ENCODE measurements at regions not wholly inside any gene's neighbourhood (a gene's known extent, or its start where the extent isn't known, plus 50 kb on each side); places are given as distances from the start of the nearest gene placed in this dataset.

DNA sequence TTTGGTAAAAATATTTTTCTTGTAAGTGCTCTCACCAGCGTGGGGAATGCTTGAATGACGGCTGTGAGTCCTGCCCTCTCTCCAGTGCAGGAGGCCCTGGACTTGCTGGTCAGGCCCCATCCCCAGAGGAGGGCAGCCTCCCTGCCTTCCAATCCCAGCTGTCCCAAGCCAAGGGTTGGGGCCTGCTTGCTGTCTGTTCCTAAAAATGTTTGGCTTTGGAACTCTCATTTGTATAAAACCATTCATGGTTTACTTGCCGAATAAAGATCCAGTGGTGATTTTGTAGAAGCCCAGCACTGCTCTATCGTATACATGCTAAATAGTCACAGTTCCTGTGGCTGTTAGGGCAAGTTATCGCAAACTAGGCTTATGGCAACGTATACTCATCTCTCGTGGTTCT, 121.7 kb downstream of the GLRX3 start:
- H4K20me1 ChIP-seq (replicated peaks; ENCODE audit: insufficient read depth): no peaks in the 10 kb centered on the region
- no peak for TF ChIP-seq JUNB (IDR thresholded peaks at IDR 0.05; ENCODE audit: unreplicated experiment)
- TF ChIP-seq, protein P1, sequence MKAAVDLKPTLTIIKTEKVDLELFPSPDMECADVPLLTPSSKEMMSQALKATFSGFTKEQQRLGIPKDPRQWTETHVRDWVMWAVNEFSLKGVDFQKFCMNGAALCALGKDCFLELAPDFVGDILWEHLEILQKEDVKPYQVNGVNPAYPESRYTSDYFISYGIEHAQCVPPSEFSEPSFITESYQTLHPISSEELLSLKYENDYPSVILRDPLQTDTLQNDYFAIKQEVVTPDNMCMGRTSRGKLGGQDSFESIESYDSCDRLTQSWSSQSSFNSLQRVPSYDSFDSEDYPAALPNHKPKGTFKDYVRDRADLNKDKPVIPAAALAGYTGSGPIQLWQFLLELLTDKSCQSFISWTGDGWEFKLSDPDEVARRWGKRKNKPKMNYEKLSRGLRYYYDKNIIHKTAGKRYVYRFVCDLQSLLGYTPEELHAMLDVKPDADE (IDR thresholded peaks at IDR 0.05): no peak
- TF ChIP-seq, protein P2, sequence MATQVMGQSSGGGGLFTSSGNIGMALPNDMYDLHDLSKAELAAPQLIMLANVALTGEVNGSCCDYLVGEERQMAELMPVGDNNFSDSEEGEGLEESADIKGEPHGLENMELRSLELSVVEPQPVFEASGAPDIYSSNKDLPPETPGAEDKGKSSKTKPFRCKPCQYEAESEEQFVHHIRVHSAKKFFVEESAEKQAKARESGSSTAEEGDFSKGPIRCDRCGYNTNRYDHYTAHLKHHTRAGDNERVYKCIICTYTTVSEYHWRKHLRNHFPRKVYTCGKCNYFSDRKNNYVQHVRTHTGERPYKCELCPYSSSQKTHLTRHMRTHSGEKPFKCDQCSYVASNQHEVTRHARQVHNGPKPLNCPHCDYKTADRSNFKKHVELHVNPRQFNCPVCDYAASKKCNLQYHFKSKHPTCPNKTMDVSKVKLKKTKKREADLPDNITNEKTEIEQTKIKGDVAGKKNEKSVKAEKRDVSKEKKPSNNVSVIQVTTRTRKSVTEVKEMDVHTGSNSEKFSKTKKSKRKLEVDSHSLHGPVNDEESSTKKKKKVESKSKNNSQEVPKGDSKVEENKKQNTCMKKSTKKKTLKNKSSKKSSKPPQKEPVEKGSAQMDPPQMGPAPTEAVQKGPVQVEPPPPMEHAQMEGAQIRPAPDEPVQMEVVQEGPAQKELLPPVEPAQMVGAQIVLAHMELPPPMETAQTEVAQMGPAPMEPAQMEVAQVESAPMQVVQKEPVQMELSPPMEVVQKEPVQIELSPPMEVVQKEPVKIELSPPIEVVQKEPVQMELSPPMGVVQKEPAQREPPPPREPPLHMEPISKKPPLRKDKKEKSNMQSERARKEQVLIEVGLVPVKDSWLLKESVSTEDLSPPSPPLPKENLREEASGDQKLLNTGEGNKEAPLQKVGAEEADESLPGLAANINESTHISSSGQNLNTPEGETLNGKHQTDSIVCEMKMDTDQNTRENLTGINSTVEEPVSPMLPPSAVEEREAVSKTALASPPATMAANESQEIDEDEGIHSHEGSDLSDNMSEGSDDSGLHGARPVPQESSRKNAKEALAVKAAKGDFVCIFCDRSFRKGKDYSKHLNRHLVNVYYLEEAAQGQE (IDR thresholded peaks at IDR 0.05; ENCODE audit: unreplicated experiment): no peak
- TF ChIP-seq, protein P3, sequence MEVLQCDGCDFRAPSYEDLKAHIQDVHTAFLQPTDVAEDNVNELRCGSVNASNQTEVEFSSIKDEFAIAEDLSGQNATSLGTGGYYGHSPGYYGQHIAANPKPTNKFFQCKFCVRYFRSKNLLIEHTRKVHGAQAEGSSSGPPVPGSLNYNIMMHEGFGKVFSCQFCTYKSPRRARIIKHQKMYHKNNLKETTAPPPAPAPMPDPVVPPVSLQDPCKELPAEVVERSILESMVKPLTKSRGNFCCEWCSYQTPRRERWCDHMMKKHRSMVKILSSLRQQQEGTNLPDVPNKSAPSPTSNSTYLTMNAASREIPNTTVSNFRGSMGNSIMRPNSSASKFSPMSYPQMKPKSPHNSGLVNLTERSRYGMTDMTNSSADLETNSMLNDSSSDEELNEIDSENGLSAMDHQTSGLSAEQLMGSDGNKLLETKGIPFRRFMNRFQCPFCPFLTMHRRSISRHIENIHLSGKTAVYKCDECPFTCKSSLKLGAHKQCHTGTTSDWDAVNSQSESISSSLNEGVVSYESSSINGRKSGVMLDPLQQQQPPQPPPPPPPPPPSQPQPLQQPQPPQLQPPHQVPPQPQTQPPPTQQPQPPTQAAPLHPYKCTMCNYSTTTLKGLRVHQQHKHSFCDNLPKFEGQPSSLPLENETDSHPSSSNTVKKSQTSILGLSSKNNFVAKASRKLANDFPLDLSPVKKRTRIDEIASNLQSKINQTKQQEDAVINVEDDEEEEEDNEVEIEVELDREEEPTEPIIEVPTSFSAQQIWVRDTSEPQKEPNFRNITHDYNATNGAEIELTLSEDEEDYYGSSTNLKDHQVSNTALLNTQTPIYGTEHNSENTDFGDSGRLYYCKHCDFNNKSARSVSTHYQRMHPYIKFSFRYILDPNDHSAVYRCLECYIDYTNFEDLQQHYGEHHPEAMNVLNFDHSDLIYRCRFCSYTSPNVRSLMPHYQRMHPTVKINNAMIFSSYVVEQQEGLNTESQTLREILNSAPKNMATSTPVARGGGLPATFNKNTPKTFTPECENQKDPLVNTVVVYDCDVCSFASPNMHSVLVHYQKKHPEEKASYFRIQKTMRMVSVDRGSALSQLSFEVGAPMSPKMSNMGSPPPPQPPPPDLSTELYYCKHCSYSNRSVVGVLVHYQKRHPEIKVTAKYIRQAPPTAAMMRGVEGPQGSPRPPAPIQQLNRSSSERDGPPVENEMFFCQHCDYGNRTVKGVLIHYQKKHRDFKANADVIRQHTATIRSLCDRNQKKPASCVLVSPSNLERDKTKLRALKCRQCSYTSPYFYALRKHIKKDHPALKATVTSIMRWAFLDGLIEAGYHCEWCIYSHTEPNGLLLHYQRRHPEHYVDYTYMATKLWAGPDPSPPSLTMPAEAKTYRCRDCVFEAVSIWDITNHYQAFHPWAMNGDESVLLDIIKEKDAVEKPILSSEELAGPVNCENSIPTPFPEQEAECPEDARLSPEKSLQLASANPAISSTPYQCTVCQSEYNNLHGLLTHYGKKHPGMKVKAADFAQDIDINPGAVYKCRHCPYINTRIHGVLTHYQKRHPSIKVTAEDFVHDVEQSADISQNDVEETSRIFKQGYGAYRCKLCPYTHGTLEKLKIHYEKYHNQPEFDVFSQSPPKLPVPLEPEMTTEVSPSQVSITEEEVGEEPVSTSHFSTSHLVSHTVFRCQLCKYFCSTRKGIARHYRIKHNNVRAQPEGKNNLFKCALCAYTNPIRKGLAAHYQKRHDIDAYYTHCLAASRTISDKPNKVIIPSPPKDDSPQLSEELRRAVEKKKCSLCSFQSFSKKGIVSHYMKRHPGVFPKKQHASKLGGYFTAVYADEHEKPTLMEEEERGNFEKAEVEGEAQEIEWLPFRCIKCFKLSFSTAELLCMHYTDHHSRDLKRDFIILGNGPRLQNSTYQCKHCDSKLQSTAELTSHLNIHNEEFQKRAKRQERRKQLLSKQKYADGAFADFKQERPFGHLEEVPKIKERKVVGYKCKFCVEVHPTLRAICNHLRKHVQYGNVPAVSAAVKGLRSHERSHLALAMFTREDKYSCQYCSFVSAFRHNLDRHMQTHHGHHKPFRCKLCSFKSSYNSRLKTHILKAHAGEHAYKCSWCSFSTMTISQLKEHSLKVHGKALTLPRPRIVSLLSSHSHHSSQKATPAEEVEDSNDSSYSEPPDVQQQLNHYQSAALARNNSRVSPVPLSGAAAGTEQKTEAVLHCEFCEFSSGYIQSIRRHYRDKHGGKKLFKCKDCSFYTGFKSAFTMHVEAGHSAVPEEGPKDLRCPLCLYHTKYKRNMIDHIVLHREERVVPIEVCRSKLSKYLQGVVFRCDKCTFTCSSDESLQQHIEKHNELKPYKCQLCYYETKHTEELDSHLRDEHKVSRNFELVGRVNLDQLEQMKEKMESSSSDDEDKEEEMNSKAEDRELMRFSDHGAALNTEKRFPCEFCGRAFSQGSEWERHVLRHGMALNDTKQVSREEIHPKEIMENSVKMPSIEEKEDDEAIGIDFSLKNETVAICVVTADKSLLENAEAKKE (CRISPR knock-in tag; IDR thresholded peaks at IDR 0.05): no peak
- no peak for TF ChIP-seq STAT1 (IDR thresholded peaks at IDR 0.05; ENCODE audit: unreplicated experiment)
- TF ChIP-seq, protein P4, sequence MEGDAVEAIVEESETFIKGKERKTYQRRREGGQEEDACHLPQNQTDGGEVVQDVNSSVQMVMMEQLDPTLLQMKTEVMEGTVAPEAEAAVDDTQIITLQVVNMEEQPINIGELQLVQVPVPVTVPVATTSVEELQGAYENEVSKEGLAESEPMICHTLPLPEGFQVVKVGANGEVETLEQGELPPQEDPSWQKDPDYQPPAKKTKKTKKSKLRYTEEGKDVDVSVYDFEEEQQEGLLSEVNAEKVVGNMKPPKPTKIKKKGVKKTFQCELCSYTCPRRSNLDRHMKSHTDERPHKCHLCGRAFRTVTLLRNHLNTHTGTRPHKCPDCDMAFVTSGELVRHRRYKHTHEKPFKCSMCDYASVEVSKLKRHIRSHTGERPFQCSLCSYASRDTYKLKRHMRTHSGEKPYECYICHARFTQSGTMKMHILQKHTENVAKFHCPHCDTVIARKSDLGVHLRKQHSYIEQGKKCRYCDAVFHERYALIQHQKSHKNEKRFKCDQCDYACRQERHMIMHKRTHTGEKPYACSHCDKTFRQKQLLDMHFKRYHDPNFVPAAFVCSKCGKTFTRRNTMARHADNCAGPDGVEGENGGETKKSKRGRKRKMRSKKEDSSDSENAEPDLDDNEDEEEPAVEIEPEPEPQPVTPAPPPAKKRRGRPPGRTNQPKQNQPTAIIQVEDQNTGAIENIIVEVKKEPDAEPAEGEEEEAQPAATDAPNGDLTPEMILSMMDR (conservative IDR thresholded peaks at IDR 0.05; ENCODE audit: low read depth in 2 of 2): no peak
- TF ChIP-seq POLR2AphosphoS5 (IDR thresholded peaks at IDR 0.05; ENCODE audit: low read depth): no peak
- TF ChIP-seq ZNF331 (CRISPR knock-in tag; IDR thresholded peaks at IDR 0.05; ENCODE audit: low read depth): no peak
- TF ChIP-seq EZH2phosphoT487 (IDR thresholded peaks at IDR 0.05; ENCODE audit: unreplicated experiment): no peak
- TF ChIP-seq EZH2 (IDR thresholded peaks at IDR 0.05; ENCODE audit: low read depth, unreplicated experiment): no peak
- Mint-ChIP-seq H3K9me3 (peaks cover 100% of the 10 kb centered on the region), H3K4me3 (no peak overlapping the region), H3K27ac (no peak overlapping the region), H3K4me1 (no peaks in the 10 kb centered on the region), H3K27me3 (ENCODE audit: insufficient read depth, low read depth, poor library complexity) (peaks cover 4% of the 10 kb centered on the region), H3K36me3 (ENCODE audit: low read depth) (peaks cover 31% of the 10 kb centered on the region)
- H3K27me3 ChIP-seq (ENCODE audit: insufficient read depth): no peaks in the 10 kb centered on the region
- H2AFZ ChIP-seq: no peak overlapping the region
- no peaks in the 10 kb centered on the region for H3K9me2 ChIP-seq (ENCODE audit: insufficient read depth)
- ATAC-seq (no peak), DNase-seq (ENCODE audit: low spot score) (no peak)
- no peak overlapping the region for H3K4me2 ChIP-seq
- H3K4me1 ChIP-seq (ENCODE audit: insufficient read depth): no peaks in the 10 kb centered on the region
- H3K4me3 ChIP-seq: no peak overlapping the region
- H3K36me3 ChIP-seq (ENCODE audit: insufficient read depth): no peaks in the 10 kb centered on the region; the same call in 1 of the 2 replicates
- no peak overlapping the region for H3K27ac ChIP-seq (ENCODE audit: low read depth)
- no peaks in the 10 kb centered on the region for H3K79me2 ChIP-seq (replicated peaks; ENCODE audit: insufficient read depth)
- no peaks in the 10 kb centered on the region for H3F3A ChIP-seq (replicated peaks; ENCODE audit: low read depth)

All from GM23338 (cell line).